ENCODE measurements at regions not wholly inside any gene's neighbourhood (a gene's known extent, or its start where the extent isn't known, plus 50 kb on each side); places are given as distances from the start of the nearest gene placed in this dataset.

DNA sequence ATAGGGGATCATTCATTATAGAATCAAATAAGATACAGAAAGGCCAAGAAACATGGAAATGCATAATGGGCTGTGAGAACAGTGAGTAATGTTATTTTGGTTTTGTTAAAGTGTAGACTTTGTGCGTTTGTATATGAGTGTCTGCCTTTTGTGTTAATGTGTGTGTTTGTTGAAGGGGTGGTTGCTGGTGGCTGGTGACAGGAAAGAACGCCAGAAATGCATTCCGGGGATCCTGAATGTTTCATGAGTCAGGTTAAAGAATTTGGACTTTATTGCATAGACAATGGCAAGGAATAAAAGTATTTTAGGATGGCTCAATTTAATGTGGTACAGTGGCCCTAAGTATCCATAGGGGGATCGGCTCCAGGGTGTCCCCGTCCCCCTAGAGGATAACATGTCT is 1228.9 kb downstream of the PCDH7 start:
- DNase-seq: no peak

GRCh38 chr4:31955346-31955745 is 1235.2 kb downstream of the PCDH7 start:
- no peak for DNase-seq

- no peak for DNase-seq
Measured at GRCh38 chr4:31959972-31960371, 1239.8 kb downstream of the PCDH7 start.

- no peak for DNase-seq
Measured at GRCh38 chr4:31964685-31965084, 1244.5 kb downstream of the PCDH7 start.

DNA sequence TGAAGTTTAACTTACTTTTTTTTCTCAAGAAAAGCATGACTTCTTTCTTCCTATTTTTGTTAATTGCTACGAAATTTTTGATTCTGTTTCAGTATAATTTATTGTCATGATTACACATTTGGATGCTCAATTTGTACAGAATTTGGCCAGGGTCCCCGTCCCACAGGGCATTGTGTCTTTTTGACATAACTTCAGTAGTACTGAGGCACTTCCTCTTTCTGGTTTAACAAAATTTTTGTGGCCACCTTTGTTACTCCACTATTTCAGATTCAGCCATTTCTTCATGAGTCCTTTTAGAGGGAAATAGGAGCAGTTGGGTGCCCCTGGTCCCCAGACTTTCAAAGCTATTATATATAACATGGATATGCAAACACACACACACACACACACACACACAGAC is 1248.7 kb downstream of the PCDH7 start:
- no peak for DNase-seq

DNA sequence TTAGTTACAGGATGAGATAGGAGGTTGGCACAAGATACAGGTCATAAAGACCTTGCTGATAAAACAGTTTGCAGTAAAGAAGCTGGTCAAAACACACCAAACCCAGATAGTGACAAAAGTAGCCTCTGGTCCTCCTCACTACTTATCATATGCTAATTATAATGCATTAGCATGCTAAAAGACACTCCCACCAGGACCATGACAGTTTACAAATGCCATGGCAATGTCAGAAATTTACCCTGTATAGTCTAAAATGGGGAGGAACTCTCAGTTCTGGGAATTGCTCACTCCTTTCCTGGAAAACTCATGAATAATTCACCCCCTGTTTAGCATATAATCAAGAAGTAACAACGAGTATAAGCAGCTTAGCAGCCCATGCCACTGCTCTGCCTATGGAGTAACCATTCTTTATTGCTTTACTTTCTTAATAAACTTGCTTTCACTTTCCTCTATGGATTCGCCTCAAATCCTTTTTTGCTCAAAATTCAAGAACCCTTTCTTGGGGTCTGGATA is 1254.4 kb downstream of the PCDH7 start:
- DNase-seq: no peak

GRCh38 chr4:31979988-31980387 is 1259.8 kb downstream of the PCDH7 start:
- no peak for DNase-seq

DNA sequence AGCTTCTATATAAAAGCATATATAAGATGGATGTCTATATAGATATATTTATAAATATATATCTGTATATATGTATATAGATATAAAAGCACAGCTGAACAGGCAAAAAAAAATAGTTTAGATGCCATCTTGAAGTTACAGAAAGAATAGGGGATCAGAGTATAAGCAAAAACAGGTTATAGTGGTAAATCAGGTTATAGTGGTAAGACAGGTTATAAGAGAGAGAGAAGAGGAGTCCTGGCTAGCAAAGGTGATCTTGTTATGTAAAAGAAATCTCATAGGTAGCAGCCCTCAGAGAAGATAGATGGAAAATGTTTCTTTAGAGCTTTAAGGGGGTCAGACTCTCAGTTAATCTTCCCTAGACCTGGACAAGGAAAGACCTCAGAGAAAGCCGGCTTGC is 1263.1 kb downstream of the PCDH7 start:
- no peak for DNase-seq

DNA sequence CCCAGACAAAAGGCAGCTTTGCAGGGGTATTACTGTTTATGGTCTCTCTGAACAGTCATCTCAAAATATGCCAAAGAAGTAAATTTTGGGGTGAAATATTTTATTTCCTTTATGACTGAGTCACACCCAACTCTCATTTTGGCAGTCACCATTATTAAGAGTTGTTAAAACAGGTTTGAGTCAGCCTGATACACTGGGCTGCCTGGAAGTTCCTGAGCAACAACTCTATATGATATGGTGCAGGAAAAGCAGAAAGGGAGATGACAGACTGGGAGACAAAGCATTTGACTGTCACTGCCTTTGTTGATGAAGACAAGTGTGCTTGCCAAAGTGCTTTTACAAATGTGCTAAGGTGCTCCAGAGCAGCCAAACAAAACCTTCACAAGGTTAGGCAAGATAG is 1263.5 kb downstream of the PCDH7 start:
- DNase-seq: no peak

DNA sequence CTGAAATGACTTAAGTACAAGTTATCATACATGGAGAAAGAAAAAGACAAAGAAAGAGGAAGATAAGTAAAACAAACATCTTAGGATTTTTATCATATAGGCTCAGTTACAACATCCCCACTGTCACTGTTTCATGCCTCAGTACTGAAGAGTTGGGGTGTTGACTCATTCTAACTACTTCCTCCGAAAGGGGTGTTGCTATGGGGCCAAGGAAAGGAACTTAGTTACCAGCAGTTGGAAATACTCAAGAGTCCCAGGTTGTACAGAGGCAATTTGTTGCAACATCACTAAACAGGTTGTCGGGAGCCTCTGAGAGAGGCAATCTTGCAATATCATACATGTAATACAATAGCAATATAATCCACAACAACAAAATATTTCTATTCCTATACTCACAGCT is 1264.7 kb downstream of the PCDH7 start:
- DNase-seq: no peak

DNA sequence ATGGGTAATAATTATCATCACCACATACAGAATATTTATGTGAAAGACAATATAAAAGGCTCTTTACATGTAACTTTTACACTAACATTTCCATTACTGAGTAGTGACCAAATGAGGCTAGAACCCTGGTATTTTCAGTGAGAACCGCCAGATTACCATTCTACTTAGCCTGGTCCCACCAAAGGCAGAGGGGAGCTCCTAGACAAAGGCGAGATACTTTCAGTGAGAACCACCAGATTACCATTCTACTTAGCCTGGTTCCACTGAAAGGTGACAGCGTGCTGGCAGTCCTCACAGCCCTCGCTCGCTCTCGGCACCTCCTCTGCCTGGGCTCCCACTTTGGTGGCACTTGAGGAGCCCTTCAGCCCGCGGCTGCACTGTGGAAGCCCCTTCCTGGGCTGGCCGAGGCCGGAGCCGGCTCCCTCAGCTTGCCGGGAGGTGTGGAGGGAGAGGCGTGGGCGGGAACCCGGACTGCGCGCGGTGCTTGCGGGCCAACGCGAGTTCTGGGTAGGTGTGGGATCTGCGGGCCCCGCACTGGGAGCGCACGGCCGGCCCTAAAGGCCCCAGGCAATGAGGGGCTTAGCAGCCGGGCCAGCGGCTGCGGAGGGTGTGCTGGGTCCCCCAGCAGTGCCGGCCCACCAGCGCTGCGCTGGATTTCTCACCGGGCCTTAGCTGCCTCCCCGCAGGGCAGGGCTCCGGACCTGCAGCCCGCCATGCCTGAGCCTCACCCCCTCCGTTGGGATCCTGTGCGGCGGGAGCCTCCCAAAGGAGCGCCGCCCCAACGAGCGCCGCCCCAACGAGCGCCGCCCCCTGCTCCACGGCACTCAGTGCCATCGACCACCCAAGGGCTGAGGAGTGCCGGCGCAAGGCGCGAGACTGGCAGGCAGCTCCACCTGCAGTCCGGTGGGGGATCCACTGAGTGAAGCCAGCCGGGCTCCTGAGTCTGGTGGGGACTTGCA is 1276.1 kb downstream of the PCDH7 start:
- no peak for DNase-seq

GRCh38 chr4:31998807-31999206 is 1278.6 kb downstream of the PCDH7 start:
- DNase-seq: no peak

- DNase-seq: no peak
Measured at GRCh38 chr4:31999848-32000247, 1279.7 kb downstream of the PCDH7 start.

- no peak for DNase-seq
Measured at GRCh38 chr4:32000846-32001488, 1280.8 kb downstream of the PCDH7 start.

GRCh38 chr4:32002037-32002747 is 1282.0 kb downstream of the PCDH7 start:
- DNase-seq: no peak

GRCh38 chr4:32003548-32003947 is 1283.4 kb downstream of the PCDH7 start:
- DNase-seq: no peak

GRCh38 chr4:32010221-32010620 is 1290.1 kb downstream of the PCDH7 start:
- no peak for DNase-seq

DNA sequence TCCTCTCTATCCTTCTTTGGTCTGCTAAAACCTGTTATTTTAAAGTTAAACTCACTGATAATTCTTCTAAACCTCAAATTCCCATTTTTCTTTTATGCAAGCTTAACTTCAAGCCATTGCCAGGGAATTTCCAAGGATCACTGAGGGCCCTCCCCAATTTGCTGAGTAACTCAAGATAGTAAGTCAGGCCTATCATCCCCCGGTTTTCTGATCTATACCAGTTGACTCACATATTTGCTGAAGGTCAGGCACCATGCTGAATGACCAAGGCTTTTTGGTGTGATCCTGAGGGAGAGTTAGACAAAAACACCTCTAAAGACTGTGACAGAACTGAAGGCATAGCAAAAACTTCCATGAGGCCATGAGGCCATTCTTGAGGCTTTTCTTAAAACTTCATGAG is 1301.9 kb downstream of the PCDH7 start:
- DNase-seq: no peak

DNA sequence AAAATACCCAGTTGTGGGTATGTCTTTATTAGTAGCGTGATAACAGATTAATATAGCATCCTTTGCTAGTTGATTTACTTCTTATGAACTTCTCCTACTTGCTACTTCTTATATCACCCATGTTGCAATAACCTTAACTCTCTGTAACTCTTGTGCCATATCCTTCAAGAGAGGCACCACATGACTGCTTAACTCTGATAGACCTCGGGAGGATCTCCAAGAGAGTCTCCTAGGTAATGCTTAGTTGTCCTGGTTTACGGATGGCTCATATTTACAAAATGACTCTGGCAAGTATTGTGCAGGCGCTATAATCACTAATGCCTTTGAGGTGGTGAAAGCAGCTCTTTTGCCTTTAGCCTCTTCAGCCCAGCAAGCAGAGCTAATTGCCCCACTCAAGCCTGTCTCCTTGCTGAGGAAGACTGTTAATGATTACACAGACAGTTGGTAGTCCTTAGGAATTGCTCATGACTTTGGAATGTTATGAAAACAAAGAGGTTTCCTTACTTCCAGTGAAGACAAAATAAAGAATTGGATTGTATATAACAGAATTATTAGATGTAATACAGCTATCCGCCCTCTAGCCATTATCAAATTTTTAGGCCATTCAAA is 1305.8 kb downstream of the PCDH7 start:
- DNase-seq: no peak

DNA sequence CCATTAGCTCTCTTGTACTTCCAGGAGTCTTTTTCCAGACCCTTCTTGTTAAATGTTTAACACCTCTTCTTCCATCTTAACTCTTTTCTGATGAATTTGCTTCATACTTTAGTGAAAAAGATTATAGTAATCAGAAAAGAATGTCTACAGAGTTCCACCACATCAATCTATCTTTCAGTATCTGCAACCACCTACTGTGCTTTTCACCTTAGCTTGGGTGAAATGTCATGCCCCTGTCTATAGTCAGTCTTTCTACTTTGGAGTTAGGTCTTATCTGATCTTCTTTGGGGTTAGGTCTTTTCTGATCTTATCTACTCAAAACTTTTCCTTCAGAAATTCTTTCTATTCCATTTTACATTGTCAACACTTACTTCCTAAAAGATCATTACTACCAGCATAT is 1310.2 kb downstream of the PCDH7 start:
- no peak for DNase-seq

- DNase-seq: no peak
Measured at GRCh38 chr4:32031026-32031425, 1310.9 kb downstream of the PCDH7 start.

- DNase-seq: no peak
Measured at GRCh38 chr4:32032136-32032672, 1312.0 kb downstream of the PCDH7 start.

Data from muscle of arm (tissue), 1 donor.